ENCODE measurements at regions not wholly inside any gene's neighbourhood (a gene's known extent, or its start where the extent isn't known, plus 50 kb on each side); places are given as distances from the start of the nearest gene placed in this dataset.

GRCh38 chr3:124384527-124384926 is 345.7 kb upstream of the UMPS start:
- POLR2A ChIA-PET: no interaction called here
- CTCF ChIA-PET: no interaction called here

- CTCF ChIA-PET: no interaction called here
Measured at GRCh38 chr3:124385996-124386395, 344.3 kb upstream of the UMPS start.

GRCh38 chr3:124386996-124387595 is 343.2 kb upstream of the UMPS start:
- ChIA-PET POLR2A (no interaction called here), CTCF (no interaction called here)

More at GRCh38 chr3:124385996-124386395, 344.3 kb upstream of the UMPS start:
- POLR2A ChIA-PET: no interaction called here

- ChIA-PET CTCF (no interaction called here), POLR2A (no interaction called here)
Measured at GRCh38 chr3:124391774-124392173, 338.5 kb upstream of the UMPS start.

GRCh38 chr3:124393340-124393739 is 336.9 kb upstream of the UMPS start:
- POLR2A ChIA-PET: no interaction called here
- CTCF ChIA-PET: no interaction called here

GRCh38 chr3:124395162-124395561 is 335.1 kb upstream of the UMPS start:
- ChIA-PET POLR2A (no interaction called here), CTCF (no interaction called here)

- ChIA-PET POLR2A (no interaction called here), CTCF (no interaction called here)
Measured at GRCh38 chr3:124395584-124396338, 334.5 kb upstream of the UMPS start.

GRCh38 chr3:124396339-124396950 is 333.8 kb upstream of the UMPS start:
- POLR2A ChIA-PET: no interaction called here
- CTCF ChIA-PET: no interaction called here

GRCh38 chr3:124397088-124397487 is 333.2 kb upstream of the UMPS start:
- POLR2A ChIA-PET: no interaction called here
- CTCF ChIA-PET: no interaction called here

- POLR2A ChIA-PET: no interaction called here
- CTCF ChIA-PET: no interaction called here
Measured at GRCh38 chr3:124398594-124398993, 331.7 kb upstream of the UMPS start.

- POLR2A ChIA-PET: no interaction called here
Measured at GRCh38 chr3:124401843-124402242, 328.4 kb upstream of the UMPS start.

GRCh38 chr3:124402791-124403190 is 327.5 kb upstream of the UMPS start:
- CTCF ChIA-PET: no interaction called here
- POLR2A ChIA-PET: no interaction called here

More at GRCh38 chr3:124401843-124402242, 328.4 kb upstream of the UMPS start:
- CTCF ChIA-PET: no interaction called here

GRCh38 chr3:124404621-124405020 is 325.6 kb upstream of the UMPS start:
- POLR2A ChIA-PET: no interaction called here
- CTCF ChIA-PET: no interaction called here

- ChIA-PET CTCF (no interaction called here), POLR2A (no interaction called here)
Measured at GRCh38 chr3:124407260-124407659, 323.0 kb upstream of the UMPS start.

- CTCF ChIA-PET: no interaction called here
- POLR2A ChIA-PET: no interaction called here
Measured at GRCh38 chr3:124409650-124410275, 320.5 kb upstream of the UMPS start.

GRCh38 chr3:124410471-124410870 is 319.8 kb upstream of the UMPS start:
- POLR2A ChIA-PET: no interaction called here
- CTCF ChIA-PET: no interaction called here

- ChIA-PET CTCF (no interaction called here), POLR2A (no interaction called here)
Measured at GRCh38 chr3:124411728-124412127, 318.5 kb upstream of the UMPS start.

- POLR2A ChIA-PET: no interaction called here
- CTCF ChIA-PET: no interaction called here
Measured at GRCh38 chr3:124412644-124413043, 317.6 kb upstream of the UMPS start.

GRCh38 chr3:124413393-124413792 is 316.9 kb upstream of the UMPS start:
- POLR2A ChIA-PET: no interaction called here
- CTCF ChIA-PET: no interaction called here

GRCh38 chr3:124413989-124414598 is 316.2 kb upstream of the UMPS start:
- ChIA-PET CTCF (no interaction called here), POLR2A (no interaction called here)

- POLR2A ChIA-PET: no interaction called here
- CTCF ChIA-PET: no interaction called here
Measured at GRCh38 chr3:124415446-124415960, 314.7 kb upstream of the UMPS start.

Data from activated CD8-positive, alpha-beta memory T cell treated with anti-CD3 and anti-CD28 coated beads for 36 hours (primary cell).